Right lobe of liver (tissue), 6 donors: ENCODE measurements at regions not wholly inside any gene's neighbourhood (a gene's known extent, or its start where the extent isn't known, plus 50 kb on each side); places are given as distances from the start of the nearest gene placed in this dataset.
A peak's percentile ranks its signal among the peaks of the same experiment; 100 is the strongest.

Source experiments
- ATAC-seq, 4 donors: fragments of 200-7000 bp; cut with Tn5 transposase; one replicate each; pipeline ENCODE4 v1.9.1; 2020; ENCODE audit warnings: mild to moderate bottlenecking in 4 of 4, moderate library complexity in 4 of 4
- DNase-seq, 3 donors: peaks; one replicate each; pipeline ENCODE4 v3.0.0-alpha.2; 2020
- H3K27ac ChIP-seq, 3 donors: fragments of 200-600 bp; one replicate each; pipeline ENCODE4 v1.8.0; 2022
- H3K27me3 ChIP-seq, 2 donors: fragments of 200-600 bp; one replicate each; pipeline ENCODE4 v1.8.0; 2022
- H3K36me3 ChIP-seq, 4 donors: fragments of 200-600 bp; sonication (generic) in 1 of 4; one replicate each; pipeline versions ENCODE4 v1.5.1 to v1.8.0; 2017 to 2022; ENCODE audit warnings: control low read depth in 1 of 4
- H3K4me1 ChIP-seq, 4 donors: fragments of 200-600 bp; sonication (generic) in 1 of 4; one replicate each; pipeline versions ENCODE4 v1.5.1 to v1.8.0; 2017 to 2022; ENCODE audit warnings: control low read depth in 1 of 4
- H3K4me3 ChIP-seq, 3 donors: fragments of 200-600 bp; one replicate each; pipeline ENCODE4 v1.8.0; 2022
- H3K9me3 ChIP-seq, 4 donors: fragments of 200-600 bp; sonication (generic) in 1 of 4; one replicate each; pipeline versions ENCODE4 v1.5.1 to v1.8.0; 2017 to 2022; ENCODE audit warnings: control low read depth in 1 of 4
- POLR2A ChIP-seq: fragments of 450-650 bp; IDR thresholded peaks from one replicate; pipeline ENCODE4 v1.6.1; 2017; ENCODE audit warnings: antibody characterized with exemption, mild to moderate bottlenecking
- WGBS: methylation state at CpG from one replicate; pipeline ENCODE4 v1.1.6; 2018; ENCODE audit warnings: low coverage, low lambda C conversion rate; ENCODE audit not compliant: insufficient coverage; ENCODE audit errors: missing lambda C conversion rate; 5-methylcytosine and 5-hydroxymethylcytosine counted together
- intact Hi-C, 2 donors: fragments of 100-400 bp; cut with DNase I; formaldehyde crosslinking; loops; one replicate each; pipeline versions ENCODE4 v1.11.2 to v1.14.1; 2022
- TF ChIP-seq, protein P1 (sequence below), 4 donors: fragments of 200-600 bp in 3 of 4; fragments of 450-650 bp in 1 of 4; IDR thresholded peaks; one replicate each; pipeline versions ENCODE4 v1.5.1 to v1.8.0; 2016 to 2022; ENCODE audit warnings: antibody characterized with exemption in 4 of 4, mild to moderate bottlenecking in 2 of 4
- donor health status: DM: no; HTN: yes; CAD: no.
- donor health status: DM: no; HTN: no; CAD: no.
- donor health status: DM: no; HTN: no; CAD: no.
- donor health status: DM: no; HTN: yes; CAD: no.
- donor health status: DM: no; HTN: yes; CAD: no.

DNA sequence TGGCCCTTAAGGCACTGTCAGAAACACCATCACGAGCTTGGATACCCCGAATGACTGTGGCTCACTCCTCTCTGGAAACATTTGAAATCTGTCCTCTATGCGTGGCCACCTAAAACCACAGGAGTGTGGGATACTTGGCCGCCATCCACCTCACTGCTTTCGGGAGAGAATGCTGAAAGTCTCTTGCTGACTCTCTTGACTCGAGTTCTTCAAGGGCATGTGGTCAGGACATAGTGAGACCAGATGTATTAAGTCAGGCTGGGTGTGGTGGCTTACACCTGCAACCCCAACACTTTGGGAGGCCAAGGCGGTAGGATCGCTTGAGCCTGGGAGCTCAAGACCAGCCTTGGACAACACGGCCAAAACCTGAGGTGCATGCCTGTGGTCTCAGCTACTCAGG is 174.7 kb upstream of the ALG10B start:
- intact Hi-C loops, result loop anchor here (10.0 kb wide), 2 partner anchors 87 to 173 kb away; partner anchors contain the start of gene ALG10B (in 1 of the 2)
- WGBS, result 50% methylated on average over 3 of the region's 9 CpGs
- no peak for DNase-seq

DNA sequence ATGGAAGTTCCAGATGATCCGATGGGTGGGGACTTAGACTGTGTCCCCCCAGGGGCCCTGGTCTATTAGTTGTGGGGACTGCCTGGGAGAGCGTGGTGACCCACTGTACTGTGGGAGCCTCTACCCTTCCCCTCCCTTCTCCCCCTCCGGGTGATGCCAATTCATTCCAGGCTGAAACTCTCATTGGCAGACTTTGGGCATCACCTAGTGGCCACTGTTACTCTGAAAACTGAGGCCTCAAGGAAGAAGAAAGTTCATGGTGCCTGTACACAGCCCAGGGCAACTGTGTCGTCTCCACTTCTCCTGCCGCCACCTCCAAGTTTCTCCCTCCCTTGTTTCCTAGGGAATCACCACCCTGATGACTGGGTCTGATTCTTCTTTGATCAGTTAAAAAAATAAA is 173.6 kb upstream of the ALG10B start:
- Histone ChIP-seq H3K36me3 (no peaks in the 10 kb centered on the region), H3K27ac (no peak overlapping the region), H3K9me3 (no peaks in the 10 kb centered on the region), H3K4me1 (peaks cover 0 to 4% (median 0%) of the 10 kb centered on the region in 4 donors), H3K4me3 (no peak overlapping the region), H3K27me3 (no peaks in the 10 kb centered on the region)
- DNase-seq, result no peak
- intact Hi-C loops, result loop anchor here (10.0 kb wide), 2 partner anchors 88 to 172 kb away; partner anchors contain the start of gene ALG10B (in 1 of the 2)
- WGBS, result 64% methylated on average over 3 of the region's 5 CpGs
- ATAC-seq, result peak; percentile 38 to 58 (median 44)
- TF ChIP-seq, protein P1, sequence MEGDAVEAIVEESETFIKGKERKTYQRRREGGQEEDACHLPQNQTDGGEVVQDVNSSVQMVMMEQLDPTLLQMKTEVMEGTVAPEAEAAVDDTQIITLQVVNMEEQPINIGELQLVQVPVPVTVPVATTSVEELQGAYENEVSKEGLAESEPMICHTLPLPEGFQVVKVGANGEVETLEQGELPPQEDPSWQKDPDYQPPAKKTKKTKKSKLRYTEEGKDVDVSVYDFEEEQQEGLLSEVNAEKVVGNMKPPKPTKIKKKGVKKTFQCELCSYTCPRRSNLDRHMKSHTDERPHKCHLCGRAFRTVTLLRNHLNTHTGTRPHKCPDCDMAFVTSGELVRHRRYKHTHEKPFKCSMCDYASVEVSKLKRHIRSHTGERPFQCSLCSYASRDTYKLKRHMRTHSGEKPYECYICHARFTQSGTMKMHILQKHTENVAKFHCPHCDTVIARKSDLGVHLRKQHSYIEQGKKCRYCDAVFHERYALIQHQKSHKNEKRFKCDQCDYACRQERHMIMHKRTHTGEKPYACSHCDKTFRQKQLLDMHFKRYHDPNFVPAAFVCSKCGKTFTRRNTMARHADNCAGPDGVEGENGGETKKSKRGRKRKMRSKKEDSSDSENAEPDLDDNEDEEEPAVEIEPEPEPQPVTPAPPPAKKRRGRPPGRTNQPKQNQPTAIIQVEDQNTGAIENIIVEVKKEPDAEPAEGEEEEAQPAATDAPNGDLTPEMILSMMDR (IDR thresholded peaks at IDR 0.05), result peak; percentile 24 to 44 (median 28)
- no peak for TF ChIP-seq POLR2A

More for the DNA sequence above, 174.7 kb upstream of the ALG10B start:
- ATAC-seq, result no peak
- no peak overlapping the region for H3K27ac ChIP-seq
- peaks cover 0 to 4% (median 0%) of the 10 kb centered on the region in 4 donors for H3K4me1 ChIP-seq
- H3K36me3 ChIP-seq, result no peaks in the 10 kb centered on the region
- no peak for TF ChIP-seq POLR2A
- TF ChIP-seq, protein P1 (IDR thresholded peaks at IDR 0.05), result no peak
- no peaks in the 10 kb centered on the region for H3K27me3 ChIP-seq
- no peaks in the 10 kb centered on the region for H3K9me3 ChIP-seq
- H3K4me3 ChIP-seq, result no peak overlapping the region

DNA sequence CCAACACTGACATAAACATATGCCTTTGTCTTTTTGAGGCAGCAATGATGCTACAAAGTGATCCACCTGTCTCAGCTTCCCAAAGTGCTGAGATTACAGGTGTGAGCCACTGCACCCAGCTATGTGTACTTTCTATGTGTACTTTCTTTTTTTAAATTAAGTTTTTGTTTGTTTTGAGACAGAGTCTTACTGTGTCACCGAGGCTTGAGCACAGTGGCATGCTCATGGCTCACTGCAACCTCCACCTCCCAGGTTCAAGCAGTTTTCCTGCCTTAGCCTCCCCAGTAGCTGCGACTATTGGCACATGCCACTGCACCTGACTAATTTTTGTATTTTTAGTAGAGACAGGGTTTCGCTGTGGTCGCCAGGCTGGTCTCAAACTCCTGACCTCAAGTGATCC is 172.5 kb upstream of the ALG10B start:
- H3K27me3 ChIP-seq, result no peaks in the 10 kb centered on the region
- WGBS, result 74% methylated on average over 4 of the region's 4 CpGs
- ATAC-seq, result no peak
- H3K4me1 ChIP-seq, result no peaks in the 10 kb centered on the region
- H3K27ac ChIP-seq, result no peak overlapping the region
- H3K4me3 ChIP-seq, result no peak overlapping the region
- H3K36me3 ChIP-seq, result no peaks in the 10 kb centered on the region
- intact Hi-C loops, result loop anchor here (10.0 kb wide), 2 partner anchors 89 to 171 kb away; partner anchors contain the start of gene ALG10B (in 1 of the 2)
- no peaks in the 10 kb centered on the region for H3K9me3 ChIP-seq
- no peak for TF ChIP-seq POLR2A
- TF ChIP-seq, protein P1 (IDR thresholded peaks at IDR 0.05), result no peak
- no peak for DNase-seq

DNA sequence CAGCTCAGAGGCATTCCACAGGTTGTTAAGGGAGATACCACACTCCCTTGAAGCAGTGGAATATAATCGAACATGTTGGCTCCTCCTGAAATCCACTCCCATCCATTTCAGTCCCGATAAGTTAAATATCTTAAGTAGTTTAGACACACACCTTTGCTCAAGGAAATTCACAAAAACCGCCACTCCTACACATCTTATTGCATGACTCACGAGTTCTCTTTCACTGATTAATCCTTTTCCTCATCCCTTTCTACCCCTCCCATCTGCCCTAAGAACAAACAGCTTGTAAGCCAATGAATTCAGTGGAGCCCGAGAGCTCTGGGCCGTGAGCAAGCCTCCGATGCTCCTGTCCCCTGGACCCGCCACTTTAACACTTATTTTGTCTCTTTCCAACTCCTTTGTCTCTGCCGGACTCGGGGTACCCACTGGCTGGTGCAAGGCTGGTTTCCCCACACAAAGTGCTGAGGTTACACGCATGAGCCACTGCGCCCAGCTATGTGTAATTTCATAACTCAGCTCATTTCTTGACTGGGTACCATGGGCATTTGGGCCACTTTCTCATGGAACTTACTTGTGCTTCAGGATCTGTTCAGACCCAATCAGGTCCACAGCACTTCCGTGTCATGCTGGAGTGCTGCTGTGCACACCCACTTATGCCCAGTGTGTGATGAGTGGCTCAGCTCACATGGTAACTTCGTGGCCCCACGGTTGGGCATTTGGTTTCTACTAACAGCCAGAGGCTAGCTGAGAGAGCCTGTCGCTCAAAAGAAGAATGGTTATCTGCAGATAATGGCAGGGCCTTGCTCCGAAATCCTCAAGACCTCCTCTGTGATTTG is 171.8 kb upstream of the ALG10B start:
- intact Hi-C loops, result loop anchor here (10.0 kb wide), 2 partner anchors 90 to 170 kb away; partner anchors contain the start of gene ALG10B (in 1 of the 2)
- no peak overlapping the region for H3K4me3 ChIP-seq
- no peak for DNase-seq

More for the DNA sequence above, 171.8 kb upstream of the ALG10B start:
- Histone ChIP-seq H3K27me3 (no peaks in the 10 kb centered on the region), H3K4me1 (no peaks in the 10 kb centered on the region), H3K27ac (no peak overlapping the region), H3K36me3 (no peaks in the 10 kb centered on the region), H3K9me3 (no peaks in the 10 kb centered on the region)
- ATAC-seq, result no peak
- no peak for TF ChIP-seq POLR2A
- TF ChIP-seq, protein P1 (IDR thresholded peaks at IDR 0.05), result no peak
- 65% methylated on average over 12 of the region's 17 CpGs for WGBS
